Thyroid gland (tissue), 4 donors: ENCODE measurements at regions not wholly inside any gene's neighbourhood (a gene's known extent, or its start where the extent isn't known, plus 50 kb on each side); places are given as distances from the start of the nearest gene placed in this dataset.

ENCODE experiments used
- DNase-seq, 2 donors: peaks; one replicate each; pipeline ENCODE4 v3.0.0-alpha.2; 2019
- H3K27ac ChIP-seq, 3 donors: fragments of 200-600 bp; sonication (generic); 1 replicate in 2 of 3; 2 replicates in 1 of 3; pipeline ENCODE4 v1.5.1; 2016 to 2019; ENCODE audit warnings: mild to moderate bottlenecking in 1 of 3, moderate library complexity in 1 of 3
- H3K27me3 ChIP-seq: fragments of 200-600 bp; sonication (generic); one replicate; pipeline ENCODE4 v1.5.1; 2019
- H3K36me3 ChIP-seq, 2 donors: fragments of 200-600 bp; sonication (generic); one replicate each; pipeline ENCODE4 v1.5.1; 2016 to 2019
- H3K4me1 ChIP-seq, 2 donors: fragments of 200-600 bp; sonication (generic); one replicate each; pipeline ENCODE4 v1.5.1; 2017 to 2019
- H3K4me3 ChIP-seq, 3 donors: fragments of 200-600 bp; sonication (generic); replicated peaks in 1 of 3; 1 replicate in 2 of 3; 2 replicates in 1 of 3; pipeline ENCODE4 v1.5.1; 2016; ENCODE audit warnings: mild to moderate bottlenecking in 1 of 3
- H3K9me3 ChIP-seq: fragments of 200-600 bp; sonication (generic); one replicate; pipeline ENCODE4 v1.5.1; 2017
- CTCF ChIP-seq, 6 experiments: fragments of 200-600 bp in 3 of 6; fragments of 450-650 bp in 3 of 6; sonication (generic) in 3 of 6; IDR thresholded peaks; one replicate each; pipeline ENCODE4 v1.5.1; 2016 to 2019; ENCODE audit warnings: antibody characterized with exemption in 6 of 6, mild to moderate bottlenecking in 2 of 6, inconsistent platforms in 1 of 6, moderate library complexity in 1 of 6
- POLR2A ChIP-seq, 2 donors: fragments of 450-650 bp; IDR thresholded peaks; one replicate each; pipeline ENCODE4 v1.6.1; 2017; ENCODE audit warnings: antibody characterized with exemption in 2 of 2, mild to moderate bottlenecking in 2 of 2, moderate library complexity in 1 of 2
- WGBS, 2 donors: methylation state at CpG; one replicate each; pipeline ENCODE4 v1.1.5; 2017; 5-methylcytosine and 5-hydroxymethylcytosine counted together
- intact Hi-C: fragments of 100-400 bp; cut with DNase I; formaldehyde crosslinking; loops from one replicate; pipeline ENCODE4 v1.15.1; 2023

- DNase-seq, result no peak
- Histone ChIP-seq H3K27ac (no peak overlapping the region), H3K36me3 (no peaks in the 10 kb centered on the region), H3K9me3 (no peaks in the 10 kb centered on the region), H3K4me3 (no peak overlapping the region), H3K4me1 (no peaks in the 10 kb centered on the region), H3K27me3 (no peaks in the 10 kb centered on the region)
- TF ChIP-seq POLR2A (IDR thresholded peaks at IDR 0.05), result no peak
- no peak for TF ChIP-seq CTCF (IDR thresholded peaks at IDR 0.05)
- WGBS, 2 donors, result 93 to 97% methylated on average over 6 of the region's 6 CpGs
- intact Hi-C loops, result no loop called here
Observed at GRCh38 chr4:149923736-149924135, 108.1 kb upstream of the IQCM start.

- DNase-seq, result no peak
- Histone ChIP-seq H3K36me3 (no peaks in the 10 kb centered on the region), H3K27me3 (no peaks in the 10 kb centered on the region), H3K9me3 (no peaks in the 10 kb centered on the region), H3K4me1 (no peaks in the 10 kb centered on the region), H3K27ac (no peak overlapping the region), H3K4me3 (no peak overlapping the region)
- intact Hi-C loops, result no loop called here
- WGBS, 2 donors, result 89 to 98% methylated on average over 3 of the region's 3 CpGs
- TF ChIP-seq CTCF (IDR thresholded peaks at IDR 0.05) (no peak), POLR2A (IDR thresholded peaks at IDR 0.05) (no peak)
Observed at GRCh38 chr4:149927514-149927913, 111.9 kb upstream of the IQCM start.

- Histone ChIP-seq H3K27ac (no peak overlapping the region), H3K4me3 (no peak overlapping the region), H3K4me1 (no peaks in the 10 kb centered on the region), H3K27me3 (no peaks in the 10 kb centered on the region), H3K36me3 (no peaks in the 10 kb centered on the region), H3K9me3 (no peaks in the 10 kb centered on the region)
- DNase-seq, result no peak
- TF ChIP-seq CTCF (IDR thresholded peaks at IDR 0.05) (no peak), POLR2A (IDR thresholded peaks at IDR 0.05) (no peak)
- 92 to 97% methylated on average over 1 of the region's 1 CpG for WGBS, 2 donors
- intact Hi-C loops, result no loop called here
Observed at GRCh38 chr4:149928507-149928906, 112.9 kb upstream of the IQCM start.

- no peaks in the 10 kb centered on the region for H3K9me3 ChIP-seq
- 75 to 95% methylated on average over 2 of the region's 2 CpGs for WGBS, 2 donors
- H3K4me3 ChIP-seq, result no peak overlapping the region
- peaks cover 0 to 8% of the 10 kb centered on the region in 2 donors for H3K4me1 ChIP-seq
- TF ChIP-seq CTCF (IDR thresholded peaks at IDR 0.05) (no peak), POLR2A (IDR thresholded peaks at IDR 0.05) (no peak)
- H3K27me3 ChIP-seq, result no peaks in the 10 kb centered on the region
- no peaks in the 10 kb centered on the region for H3K36me3 ChIP-seq
- no peak for DNase-seq
- H3K27ac ChIP-seq, result no peak overlapping the region
- intact Hi-C loops, result no loop called here
Observed at GRCh38 chr4:149931431-149931830, 115.8 kb upstream of the IQCM start.

GRCh38 chr4:149932188-149932587, 116.5 kb upstream of the IQCM start:
- TF ChIP-seq CTCF (IDR thresholded peaks at IDR 0.05) (no peak), POLR2A (IDR thresholded peaks at IDR 0.05) (no peak)
- Histone ChIP-seq H3K4me1 (peaks cover 0 to 8% of the 10 kb centered on the region in 2 donors), H3K36me3 (no peaks in the 10 kb centered on the region), H3K4me3 (no peak overlapping the region), H3K9me3 (no peaks in the 10 kb centered on the region), H3K27ac (no peak overlapping the region), H3K27me3 (no peaks in the 10 kb centered on the region)
- intact Hi-C loops, result no loop called here
- 86 to 87% methylated on average over 3 of the region's 3 CpGs for WGBS, 2 donors
- DNase-seq, result no peak
